ENCODE measurements at regions not wholly inside any gene's neighbourhood (a gene's known extent, or its start where the extent isn't known, plus 50 kb on each side); places are given as distances from the start of the nearest gene placed in this dataset.

DNA sequence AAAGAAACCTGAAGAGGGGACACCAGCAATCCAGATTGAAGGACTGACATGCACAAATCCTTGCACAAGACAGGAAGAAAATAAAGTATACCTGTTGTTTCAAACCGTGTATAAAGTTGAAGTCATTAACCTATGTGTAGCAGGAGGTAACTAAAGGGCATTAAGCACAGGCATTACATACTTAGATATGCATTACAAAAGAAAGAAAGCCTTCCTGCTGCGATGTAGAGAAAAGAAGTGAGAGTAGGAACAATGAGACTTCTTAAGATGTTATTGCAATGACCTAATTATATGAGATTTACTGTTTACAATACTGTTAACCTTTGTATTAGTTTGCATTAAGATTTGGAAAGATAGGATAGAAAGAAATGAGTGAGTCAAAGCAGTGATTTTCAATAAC is 308.9 kb upstream of the PTPRD start:
- TF ChIP-seq, protein P1, sequence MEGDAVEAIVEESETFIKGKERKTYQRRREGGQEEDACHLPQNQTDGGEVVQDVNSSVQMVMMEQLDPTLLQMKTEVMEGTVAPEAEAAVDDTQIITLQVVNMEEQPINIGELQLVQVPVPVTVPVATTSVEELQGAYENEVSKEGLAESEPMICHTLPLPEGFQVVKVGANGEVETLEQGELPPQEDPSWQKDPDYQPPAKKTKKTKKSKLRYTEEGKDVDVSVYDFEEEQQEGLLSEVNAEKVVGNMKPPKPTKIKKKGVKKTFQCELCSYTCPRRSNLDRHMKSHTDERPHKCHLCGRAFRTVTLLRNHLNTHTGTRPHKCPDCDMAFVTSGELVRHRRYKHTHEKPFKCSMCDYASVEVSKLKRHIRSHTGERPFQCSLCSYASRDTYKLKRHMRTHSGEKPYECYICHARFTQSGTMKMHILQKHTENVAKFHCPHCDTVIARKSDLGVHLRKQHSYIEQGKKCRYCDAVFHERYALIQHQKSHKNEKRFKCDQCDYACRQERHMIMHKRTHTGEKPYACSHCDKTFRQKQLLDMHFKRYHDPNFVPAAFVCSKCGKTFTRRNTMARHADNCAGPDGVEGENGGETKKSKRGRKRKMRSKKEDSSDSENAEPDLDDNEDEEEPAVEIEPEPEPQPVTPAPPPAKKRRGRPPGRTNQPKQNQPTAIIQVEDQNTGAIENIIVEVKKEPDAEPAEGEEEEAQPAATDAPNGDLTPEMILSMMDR (IDR thresholded peaks at IDR 0.05): no peak
- Mint-ChIP-seq H3K36me3 (ENCODE audit: unreplicated experiment) (no peaks in the 10 kb centered on the region), H3K4me1 (ENCODE audit: unreplicated experiment) (no peaks in the 10 kb centered on the region), H3K9me3 (ENCODE audit: unreplicated experiment) (no peaks in the 10 kb centered on the region), H3K27ac (ENCODE audit: unreplicated experiment) (no peak overlapping the region), H3K27me3 (ENCODE audit: unreplicated experiment) (peaks cover 2% of the 10 kb centered on the region), H3K4me3 (ENCODE audit: unreplicated experiment) (no peak overlapping the region)
- no peak for DNase-seq (ENCODE audit: extremely low spot score, unreplicated experiment)

DNA sequence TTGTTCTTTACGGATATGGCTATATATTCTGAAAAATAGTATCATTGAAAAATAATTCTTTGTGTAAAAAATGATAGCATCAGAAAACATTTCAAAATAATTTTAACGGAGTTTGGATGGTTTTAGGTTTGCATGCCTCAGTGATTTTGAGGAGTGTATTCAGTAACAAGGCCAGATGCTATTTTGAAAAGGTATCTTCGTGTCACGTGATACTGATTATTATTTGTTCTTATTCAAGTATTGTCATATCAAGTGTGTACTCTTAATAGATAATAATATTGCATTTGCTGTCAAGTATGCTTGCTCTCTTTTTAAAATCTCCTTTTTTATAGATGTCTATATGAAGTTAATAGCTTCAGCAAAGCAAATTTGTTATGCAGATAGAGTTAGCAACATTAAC is 313.1 kb upstream of the PTPRD start:
- TF ChIP-seq, protein P1 (IDR thresholded peaks at IDR 0.05): no peak
- no peaks in the 10 kb centered on the region for H3K4me1 Mint-ChIP-seq (ENCODE audit: unreplicated experiment)
- peaks cover under 1% of the 10 kb centered on the region for H3K27me3 Mint-ChIP-seq (ENCODE audit: unreplicated experiment)
- no peak overlapping the region for H3K4me3 Mint-ChIP-seq (ENCODE audit: unreplicated experiment)
- no peak overlapping the region for H3K27ac Mint-ChIP-seq (ENCODE audit: unreplicated experiment)
- H3K36me3 Mint-ChIP-seq (ENCODE audit: unreplicated experiment): no peaks in the 10 kb centered on the region
- DNase-seq (ENCODE audit: extremely low spot score, unreplicated experiment): no peak
- H3K9me3 Mint-ChIP-seq (ENCODE audit: unreplicated experiment): no peaks in the 10 kb centered on the region

DNA sequence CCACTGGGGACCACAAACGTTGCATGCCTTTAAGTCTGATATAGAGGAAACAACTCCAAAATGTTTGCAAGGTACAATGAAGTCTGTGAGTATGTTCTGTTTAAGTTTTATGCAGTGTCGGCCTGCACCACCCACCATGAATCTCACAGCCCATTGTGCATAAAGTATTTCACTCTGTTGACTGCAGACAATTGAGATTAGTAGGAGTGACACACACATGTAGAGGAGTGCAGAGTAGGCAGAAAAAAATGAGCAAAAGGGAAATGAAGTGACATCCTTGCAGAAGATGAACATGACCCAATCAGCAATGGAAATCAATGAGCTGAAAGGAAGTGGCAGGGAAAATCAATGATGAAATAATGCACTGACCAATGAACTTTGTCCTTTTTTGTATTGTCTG is 315.6 kb upstream of the PTPRD start:
- H3K27me3 Mint-ChIP-seq (ENCODE audit: unreplicated experiment): peaks cover 3% of the 10 kb centered on the region
- no peak for DNase-seq (ENCODE audit: extremely low spot score, unreplicated experiment)
- no peak overlapping the region for H3K4me3 Mint-ChIP-seq (ENCODE audit: unreplicated experiment)
- no peak overlapping the region for H3K27ac Mint-ChIP-seq (ENCODE audit: unreplicated experiment)
- no peaks in the 10 kb centered on the region for H3K36me3 Mint-ChIP-seq (ENCODE audit: unreplicated experiment)
- H3K4me1 Mint-ChIP-seq (ENCODE audit: unreplicated experiment): no peaks in the 10 kb centered on the region
- H3K9me3 Mint-ChIP-seq (ENCODE audit: unreplicated experiment): no peaks in the 10 kb centered on the region
- TF ChIP-seq, protein P1 (IDR thresholded peaks at IDR 0.05): no peak

DNA sequence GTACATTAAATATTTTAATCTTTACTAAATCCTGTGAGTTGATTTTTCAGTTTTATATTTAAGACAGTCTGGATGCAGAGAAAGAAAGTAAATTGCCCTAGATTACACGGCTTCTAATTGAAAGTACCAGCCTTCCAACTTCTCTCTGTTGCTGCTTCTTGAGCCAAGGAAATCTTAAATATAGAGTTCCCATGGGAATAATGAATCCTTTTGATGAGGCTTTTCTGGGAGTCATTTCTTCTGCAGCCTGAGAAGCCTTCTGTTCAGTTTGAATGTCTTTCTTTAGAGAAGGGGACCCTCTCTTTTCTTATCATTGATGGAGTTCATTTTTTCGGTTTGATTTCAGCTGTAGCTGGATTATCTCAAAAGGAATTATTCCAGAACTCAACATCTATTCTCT is 317.3 kb upstream of the PTPRD start:
- peaks cover 3% of the 10 kb centered on the region for H3K27me3 Mint-ChIP-seq (ENCODE audit: unreplicated experiment)
- H3K27ac Mint-ChIP-seq (ENCODE audit: unreplicated experiment): no peak overlapping the region
- H3K36me3 Mint-ChIP-seq (ENCODE audit: unreplicated experiment): no peaks in the 10 kb centered on the region
- no peak overlapping the region for H3K4me3 Mint-ChIP-seq (ENCODE audit: unreplicated experiment)
- TF ChIP-seq, protein P1 (IDR thresholded peaks at IDR 0.05): no peak
- DNase-seq (ENCODE audit: extremely low spot score, unreplicated experiment): no peak
- no peaks in the 10 kb centered on the region for H3K9me3 Mint-ChIP-seq (ENCODE audit: unreplicated experiment)
- H3K4me1 Mint-ChIP-seq (ENCODE audit: unreplicated experiment): no peaks in the 10 kb centered on the region

DNA sequence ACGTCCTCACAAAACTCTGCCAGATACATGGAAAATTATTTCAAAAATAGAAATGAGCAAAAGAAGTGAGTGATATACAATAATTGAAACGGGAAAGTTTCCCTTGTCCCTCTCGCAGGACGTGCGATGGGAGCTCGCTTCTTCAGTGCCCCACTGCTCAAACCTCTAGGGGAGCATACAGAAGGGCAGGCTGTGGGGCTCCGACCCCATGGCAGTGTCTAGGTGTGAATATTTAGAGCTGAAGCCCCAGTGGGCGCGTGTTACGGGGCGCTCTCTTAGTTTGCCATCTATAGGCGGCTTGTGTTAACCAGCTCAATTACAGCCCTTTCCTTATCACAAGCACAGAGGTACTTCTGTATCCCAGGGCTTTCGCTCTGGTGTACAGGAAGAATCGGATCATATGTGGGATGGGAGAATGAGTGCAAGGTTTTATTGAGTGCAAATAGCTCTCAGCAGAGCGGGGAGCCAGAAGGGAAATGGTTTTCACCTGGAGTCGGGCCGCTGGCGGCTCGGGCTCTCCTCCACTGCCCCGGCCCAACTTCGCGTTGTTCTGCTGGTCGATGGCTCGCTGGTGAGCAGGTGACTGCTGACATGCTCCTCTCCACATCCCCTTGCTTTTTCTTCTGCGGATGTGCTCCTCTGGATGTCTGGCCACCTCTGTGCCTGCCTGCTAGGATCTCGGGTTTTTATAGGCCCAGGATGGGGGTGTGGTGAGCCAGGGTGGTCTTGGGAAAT is 334.0 kb upstream of the PTPRD start:
- Mint-ChIP-seq H3K27me3 (ENCODE audit: unreplicated experiment) (peaks cover 4% of the 10 kb centered on the region), H3K4me1 (ENCODE audit: unreplicated experiment) (no peaks in the 10 kb centered on the region), H3K27ac (ENCODE audit: unreplicated experiment) (no peak overlapping the region), H3K9me3 (ENCODE audit: unreplicated experiment) (no peaks in the 10 kb centered on the region), H3K4me3 (ENCODE audit: unreplicated experiment) (no peak overlapping the region), H3K36me3 (ENCODE audit: unreplicated experiment) (no peaks in the 10 kb centered on the region)
- DNase-seq (ENCODE audit: extremely low spot score, unreplicated experiment): no peak
- TF ChIP-seq, protein P1 (IDR thresholded peaks at IDR 0.05): no peak

Data from osteocyte (in vitro differentiated cells).